OCI-LY1 (cell line): ENCODE measurements at regions not wholly inside any gene's neighbourhood (a gene's known extent, or its start where the extent isn't known, plus 50 kb on each side); places are given as distances from the start of the nearest gene placed in this dataset.

Source experiments
- EZH2 ChIP-seq: fragments of 200-600 bp; sonication (generic), shearing (Covaris generic); IDR thresholded peaks from 2 replicates; pipeline ENCODE4 v1.8.0; 2017; ENCODE audit warnings: borderline replicate concordance, mixed run types, mild to moderate bottlenecking, antibody characterized with exemption, low read length, moderate library complexity, mixed read lengths
- TF ChIP-seq, protein P1 (sequence below): fragments of 200-600 bp; sonication (generic), shearing (Covaris generic); IDR thresholded peaks from 2 replicates; pipeline ENCODE4 v1.5.1; 2017; ENCODE audit warnings: mild to moderate bottlenecking, antibody characterized with exemption, low read length, moderate library complexity, mixed read lengths

- TF ChIP-seq, protein P1, sequence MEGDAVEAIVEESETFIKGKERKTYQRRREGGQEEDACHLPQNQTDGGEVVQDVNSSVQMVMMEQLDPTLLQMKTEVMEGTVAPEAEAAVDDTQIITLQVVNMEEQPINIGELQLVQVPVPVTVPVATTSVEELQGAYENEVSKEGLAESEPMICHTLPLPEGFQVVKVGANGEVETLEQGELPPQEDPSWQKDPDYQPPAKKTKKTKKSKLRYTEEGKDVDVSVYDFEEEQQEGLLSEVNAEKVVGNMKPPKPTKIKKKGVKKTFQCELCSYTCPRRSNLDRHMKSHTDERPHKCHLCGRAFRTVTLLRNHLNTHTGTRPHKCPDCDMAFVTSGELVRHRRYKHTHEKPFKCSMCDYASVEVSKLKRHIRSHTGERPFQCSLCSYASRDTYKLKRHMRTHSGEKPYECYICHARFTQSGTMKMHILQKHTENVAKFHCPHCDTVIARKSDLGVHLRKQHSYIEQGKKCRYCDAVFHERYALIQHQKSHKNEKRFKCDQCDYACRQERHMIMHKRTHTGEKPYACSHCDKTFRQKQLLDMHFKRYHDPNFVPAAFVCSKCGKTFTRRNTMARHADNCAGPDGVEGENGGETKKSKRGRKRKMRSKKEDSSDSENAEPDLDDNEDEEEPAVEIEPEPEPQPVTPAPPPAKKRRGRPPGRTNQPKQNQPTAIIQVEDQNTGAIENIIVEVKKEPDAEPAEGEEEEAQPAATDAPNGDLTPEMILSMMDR: no peak
- TF ChIP-seq EZH2: no peak
Observed at GRCh38 chr9:101881508-101881907, 143.1 kb upstream of the GRIN3A start.
